Activated CD4-positive, alpha-beta memory T cell treated with anti-CD3 and anti-CD28 coated beads for 36 hours (primary cell): ENCODE measurements at regions not wholly inside any gene's neighbourhood (a gene's known extent, or its start where the extent isn't known, plus 50 kb on each side); places are given as distances from the start of the nearest gene placed in this dataset.

Experiments used
- CTCF ChIA-PET: fragments of 350-600 bp; sonication (Branson Sonifier 250); formaldehyde crosslinking; loops from one replicate; lab custom pipeline; 2021; ENCODE audit warnings: antibody characterized with exemption, inconsistent platforms; lab: Charles Lee
- POLR2A ChIA-PET: fragments of 350-600 bp; sonication (Branson Sonifier 250); formaldehyde crosslinking; loops from one replicate; lab custom pipeline; 2021; ENCODE audit warnings: antibody characterized with exemption; lab: Charles Lee
- DNase-seq: peaks from one replicate; pipeline ENCODE4 v3.0.0-alpha.2; 2020
- H3K27ac Mint-ChIP-seq: one replicate; pipeline ENCODE4 v1.8.0; 2021; ENCODE audit warnings: mixed read lengths
- H3K27me3 Mint-ChIP-seq: one replicate; pipeline ENCODE4 v1.8.0; 2021; ENCODE audit warnings: mixed read lengths
- H3K36me3 Mint-ChIP-seq: one replicate; pipeline ENCODE4 v1.8.0; 2021; ENCODE audit warnings: mixed read lengths
- H3K4me1 Mint-ChIP-seq: one replicate; pipeline ENCODE4 v1.8.0; 2021; ENCODE audit warnings: low read depth, mixed read lengths
- H3K4me3 Mint-ChIP-seq: one replicate; pipeline ENCODE4 v1.8.0; 2021; ENCODE audit warnings: mild to moderate bottlenecking, mixed read lengths
- H3K9me3 Mint-ChIP-seq: one replicate; pipeline ENCODE4 v1.8.0; 2021; ENCODE audit warnings: mixed read lengths
- intact Hi-C: fragments of 100-400 bp; cut with micrococcal nuclease; formaldehyde crosslinking; loops from one replicate; pipeline ENCODE4 v1.15.1; 2023

- intact Hi-C loops, result no loop called here
- Mint-ChIP-seq H3K27ac (no peak overlapping the region), H3K36me3 (peaks cover 1% of the 10 kb centered on the region), H3K4me3 (no peak overlapping the region), H3K27me3 (peaks cover 30% of the 10 kb centered on the region), H3K4me1 (peaks cover 3% of the 10 kb centered on the region), H3K9me3 (peaks cover 8% of the 10 kb centered on the region)
- ChIA-PET CTCF (no interaction called here), POLR2A (no interaction called here)
- DNase-seq, result no peak
Observed at GRCh38 chr7:26013551-26014083, 138.4 kb upstream of the NFE2L3 start.

DNA sequence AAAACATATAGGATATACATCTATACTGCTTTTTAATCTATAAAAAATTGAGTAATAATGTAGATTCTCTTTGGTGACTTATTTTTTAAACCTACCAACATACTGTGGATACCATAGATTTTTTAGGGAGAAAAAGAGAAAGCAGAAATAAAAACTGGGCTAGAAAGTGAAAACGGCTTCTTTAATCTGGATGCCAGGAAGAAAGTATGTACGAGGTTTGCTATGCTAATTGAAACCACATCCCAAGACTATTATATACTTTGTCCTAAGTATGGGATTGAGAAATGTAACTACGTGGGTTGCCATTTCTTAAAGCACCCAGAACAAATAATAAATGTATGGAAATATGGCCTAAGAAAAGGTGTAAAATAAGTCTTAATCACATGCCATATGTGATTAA, 129.0 kb upstream of the NFE2L3 start:
- peaks cover 12% of the 10 kb centered on the region for H3K27me3 Mint-ChIP-seq
- no peak overlapping the region for H3K4me3 Mint-ChIP-seq
- ChIA-PET POLR2A (no interaction called here), CTCF (no interaction called here)
- H3K9me3 Mint-ChIP-seq, result no peaks in the 10 kb centered on the region
- H3K4me1 Mint-ChIP-seq, result no peaks in the 10 kb centered on the region
- H3K36me3 Mint-ChIP-seq, result no peaks in the 10 kb centered on the region
- intact Hi-C loops, result no loop called here
- H3K27ac Mint-ChIP-seq, result no peak overlapping the region
- no peak for DNase-seq

GRCh38 chr7:26029911-26030310, 122.1 kb upstream of the NFE2L3 start:
- no peak for DNase-seq
- H3K27me3 Mint-ChIP-seq, result peaks cover 11% of the 10 kb centered on the region
- H3K4me1 Mint-ChIP-seq, result no peaks in the 10 kb centered on the region
- intact Hi-C loops, result no loop called here
- no peak overlapping the region for H3K4me3 Mint-ChIP-seq
- no peaks in the 10 kb centered on the region for H3K36me3 Mint-ChIP-seq
- no peaks in the 10 kb centered on the region for H3K9me3 Mint-ChIP-seq
- CTCF ChIA-PET, result no interaction called here
- POLR2A ChIA-PET, result no interaction called here
- H3K27ac Mint-ChIP-seq, result no peak overlapping the region

DNA sequence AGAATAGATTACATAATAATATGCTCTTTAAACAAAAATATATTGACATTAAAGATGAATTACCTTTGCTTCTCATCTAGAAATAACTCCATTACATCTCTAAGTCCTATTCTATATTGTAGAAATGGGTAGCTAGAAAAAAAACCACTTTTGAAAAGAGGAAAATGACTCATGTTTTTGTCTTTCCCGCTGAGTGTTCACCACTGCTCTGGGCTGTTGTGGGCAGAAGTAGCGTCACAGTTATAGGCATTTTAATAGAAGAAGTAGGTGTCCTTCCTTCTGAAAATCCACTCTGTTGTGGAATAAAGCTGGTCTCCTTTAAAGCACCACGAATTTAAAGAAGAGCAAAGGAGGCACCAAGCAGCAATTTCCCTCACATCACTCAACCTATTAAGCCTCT, 117.6 kb upstream of the NFE2L3 start:
- no peak for DNase-seq
- H3K4me1 Mint-ChIP-seq, result peaks cover 5% of the 10 kb centered on the region
- CTCF ChIA-PET, result no interaction called here
- H3K27me3 Mint-ChIP-seq, result peaks cover 25% of the 10 kb centered on the region
- H3K27ac Mint-ChIP-seq, result no peak overlapping the region
- H3K9me3 Mint-ChIP-seq, result no peaks in the 10 kb centered on the region
- intact Hi-C loops, result no loop called here
- no peak overlapping the region for H3K4me3 Mint-ChIP-seq
- POLR2A ChIA-PET, result no interaction called here
- no peaks in the 10 kb centered on the region for H3K36me3 Mint-ChIP-seq

DNA sequence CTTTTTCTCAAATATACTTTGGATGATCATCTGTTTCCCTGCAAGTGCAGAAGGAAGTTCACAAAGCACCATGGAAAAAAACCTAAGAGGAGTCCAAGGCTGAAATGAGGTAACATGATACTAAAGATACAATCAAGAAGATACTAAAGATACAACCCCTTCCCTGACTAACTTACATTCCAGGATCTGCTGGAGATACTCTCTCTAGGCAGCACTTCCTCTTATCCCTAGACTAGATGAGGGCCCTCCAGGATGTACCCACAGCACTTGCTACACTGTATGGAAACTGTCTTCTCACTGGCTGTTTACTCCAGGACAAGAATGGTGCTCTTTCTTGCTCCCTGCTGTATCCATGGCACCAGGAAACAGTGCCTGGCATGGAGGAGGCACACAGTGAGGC, 116.4 kb upstream of the NFE2L3 start:
- H3K9me3 Mint-ChIP-seq, result no peaks in the 10 kb centered on the region
- ChIA-PET CTCF (no interaction called here), POLR2A (no interaction called here)
- peaks cover 29% of the 10 kb centered on the region for H3K27me3 Mint-ChIP-seq
- intact Hi-C loops, result no loop called here
- no peak for DNase-seq
- H3K27ac Mint-ChIP-seq, result no peak overlapping the region
- H3K4me3 Mint-ChIP-seq, result no peak overlapping the region
- peaks cover 5% of the 10 kb centered on the region for H3K4me1 Mint-ChIP-seq
- H3K36me3 Mint-ChIP-seq, result no peaks in the 10 kb centered on the region

DNA sequence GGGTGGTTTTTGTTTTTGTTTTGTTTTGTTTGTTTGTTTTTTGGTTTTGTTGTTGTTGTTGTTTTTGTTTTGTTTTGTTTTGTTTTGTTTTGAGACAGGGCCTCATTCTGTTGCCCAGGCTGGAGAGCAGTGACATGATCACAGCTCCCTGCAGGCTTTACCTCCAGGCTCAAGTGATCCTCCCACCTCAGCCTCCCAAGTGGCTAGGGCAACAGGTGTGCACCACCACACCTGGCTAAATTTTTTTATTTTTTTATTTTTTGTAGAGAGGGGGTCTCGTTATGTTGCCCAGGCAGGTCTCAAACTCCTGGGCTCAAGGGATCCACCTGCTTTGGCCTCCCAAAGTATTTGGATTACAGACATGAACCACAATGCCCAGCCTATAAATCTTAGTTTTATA, 115.9 kb upstream of the NFE2L3 start:
- H3K9me3 Mint-ChIP-seq, result no peaks in the 10 kb centered on the region
- H3K36me3 Mint-ChIP-seq, result no peaks in the 10 kb centered on the region
- ChIA-PET CTCF (no interaction called here), POLR2A (no interaction called here)
- no peak overlapping the region for H3K27ac Mint-ChIP-seq
- H3K4me3 Mint-ChIP-seq, result no peak overlapping the region
- peaks cover 29% of the 10 kb centered on the region for H3K27me3 Mint-ChIP-seq
- peaks cover 5% of the 10 kb centered on the region for H3K4me1 Mint-ChIP-seq
- intact Hi-C loops, result no loop called here
- no peak for DNase-seq

DNA sequence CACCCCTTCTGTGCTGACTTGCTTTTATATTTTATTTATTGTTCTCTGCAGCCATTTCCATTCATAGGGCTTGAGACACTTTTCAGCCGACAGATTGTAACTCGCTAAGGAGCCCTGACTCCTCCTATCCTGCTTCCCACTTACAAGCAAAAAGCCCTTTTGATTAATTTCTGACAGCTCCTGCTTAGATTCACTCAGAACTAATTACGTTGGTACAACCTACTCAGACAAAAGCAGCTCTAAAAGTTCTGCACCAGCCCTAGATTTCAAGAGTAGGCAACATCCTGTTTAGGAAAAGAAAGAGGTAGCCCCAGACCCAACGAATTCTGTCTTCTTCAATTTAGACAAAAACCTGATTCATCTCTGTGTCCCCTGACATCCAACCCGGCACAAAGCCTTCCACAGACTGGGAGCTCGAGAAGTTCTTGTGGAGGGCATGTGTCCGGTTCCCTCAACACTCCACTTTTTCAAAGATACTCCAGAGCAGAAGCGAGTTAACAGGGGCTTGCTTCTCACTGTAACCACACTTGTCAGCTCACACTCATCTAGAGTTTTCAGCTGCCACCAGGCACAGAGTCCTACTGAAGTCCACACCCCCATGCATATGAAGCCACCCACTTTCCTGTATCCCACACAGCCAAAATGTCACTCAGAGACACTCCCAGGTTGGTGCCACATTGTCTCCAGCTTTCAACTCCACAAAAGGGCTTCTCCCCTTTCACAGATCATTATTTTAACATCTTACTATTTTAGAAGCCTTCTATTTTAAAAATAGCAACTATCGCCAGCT, 113.6 kb upstream of the NFE2L3 start:
- intact Hi-C loops, result no loop called here
- no peak for DNase-seq
- no peak overlapping the region for H3K27ac Mint-ChIP-seq
- POLR2A ChIA-PET, result no interaction called here
- H3K27me3 Mint-ChIP-seq, result peaks cover 27% of the 10 kb centered on the region
- no peaks in the 10 kb centered on the region for H3K9me3 Mint-ChIP-seq
- no peaks in the 10 kb centered on the region for H3K36me3 Mint-ChIP-seq
- peaks cover 5% of the 10 kb centered on the region for H3K4me1 Mint-ChIP-seq
- CTCF ChIA-PET, result interaction anchor here (0.8 to 1.2 kb wide), 4 partner anchors 48 to 326 kb away, joined by 3 read pairs; no protein-coding TSS in a partner anchor
- no peak overlapping the region for H3K4me3 Mint-ChIP-seq

GRCh38 chr7:26040085-26040484, 111.9 kb upstream of the NFE2L3 start:
- Mint-ChIP-seq H3K27me3 (peaks cover 29% of the 10 kb centered on the region), H3K27ac (no peak overlapping the region), H3K9me3 (no peaks in the 10 kb centered on the region), H3K4me1 (peaks cover 5% of the 10 kb centered on the region), H3K36me3 (no peaks in the 10 kb centered on the region), H3K4me3 (no peak overlapping the region)
- ChIA-PET POLR2A (no interaction called here), CTCF (no interaction called here)
- no peak for DNase-seq
- intact Hi-C loops, result no loop called here

DNA sequence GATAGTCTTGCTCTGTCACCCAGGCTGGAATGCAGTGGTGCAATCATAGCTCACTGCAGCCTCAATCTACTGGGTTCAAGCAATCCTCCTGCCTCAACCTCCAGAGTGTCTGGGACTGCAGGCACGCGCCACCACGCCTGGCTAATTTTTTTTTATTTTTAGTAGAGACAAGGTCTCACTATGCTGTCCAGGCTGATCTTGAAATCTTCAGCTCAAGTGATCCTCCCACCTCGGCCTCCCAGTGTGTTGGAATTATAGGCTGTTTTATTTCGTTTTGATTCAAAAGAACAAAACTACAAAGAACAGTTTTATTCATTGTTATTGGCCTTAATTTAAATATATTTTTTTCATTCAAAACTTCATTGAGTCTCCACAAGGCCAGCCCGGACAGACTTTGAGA, 109.8 kb upstream of the NFE2L3 start:
- no peak overlapping the region for H3K27ac Mint-ChIP-seq
- H3K27me3 Mint-ChIP-seq, result peaks cover 20% of the 10 kb centered on the region
- CTCF ChIA-PET, result no interaction called here

DNA sequence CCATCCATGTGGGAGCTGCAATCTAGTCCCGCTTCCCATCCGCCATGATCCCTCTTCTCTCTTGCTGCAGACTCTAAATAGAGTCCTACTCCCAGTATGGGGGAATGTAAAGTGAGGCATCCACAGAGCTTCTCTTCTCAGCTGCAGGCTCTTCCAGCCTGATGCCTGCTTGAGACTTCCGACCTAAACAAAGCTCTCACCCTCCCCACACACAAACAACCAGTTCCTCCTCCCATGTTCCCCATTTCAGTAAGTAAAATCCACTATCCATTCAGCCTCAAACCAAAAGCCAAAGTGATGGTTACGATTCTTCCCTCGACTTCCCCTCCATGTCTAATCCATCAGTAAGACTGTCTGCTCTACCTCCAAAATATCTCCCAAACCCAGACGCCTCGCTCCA, 108.2 kb upstream of the NFE2L3 start:
- CTCF ChIA-PET, result no interaction called here
- Mint-ChIP-seq H3K27ac (no peak overlapping the region), H3K36me3 (no peaks in the 10 kb centered on the region), H3K4me1 (peaks cover under 1% of the 10 kb centered on the region), H3K27me3 (peaks cover 12% of the 10 kb centered on the region), H3K9me3 (no peaks in the 10 kb centered on the region), H3K4me3 (no peak overlapping the region)
- POLR2A ChIA-PET, result no interaction called here
- DNase-seq, result no peak
- intact Hi-C loops, result no loop called here

More for the DNA sequence above, 109.8 kb upstream of the NFE2L3 start:
- POLR2A ChIA-PET, result no interaction called here
- no peak for DNase-seq
- Mint-ChIP-seq H3K9me3 (no peaks in the 10 kb centered on the region), H3K4me3 (no peak overlapping the region), H3K36me3 (no peaks in the 10 kb centered on the region), H3K4me1 (peaks cover 5% of the 10 kb centered on the region)
- intact Hi-C loops, result no loop called here

GRCh38 chr7:26044320-26044719, 107.7 kb upstream of the NFE2L3 start:
- Mint-ChIP-seq H3K27me3 (peaks cover 14% of the 10 kb centered on the region), H3K4me3 (no peak overlapping the region), H3K36me3 (no peaks in the 10 kb centered on the region), H3K27ac (no peak overlapping the region), H3K4me1 (no peaks in the 10 kb centered on the region), H3K9me3 (no peaks in the 10 kb centered on the region)
- ChIA-PET CTCF (no interaction called here), POLR2A (no interaction called here)
- intact Hi-C loops, result no loop called here
- no peak for DNase-seq

- H3K27ac Mint-ChIP-seq, result no peak overlapping the region
Observed at GRCh38 chr7:26046150-26046549, 105.8 kb upstream of the NFE2L3 start.

DNA sequence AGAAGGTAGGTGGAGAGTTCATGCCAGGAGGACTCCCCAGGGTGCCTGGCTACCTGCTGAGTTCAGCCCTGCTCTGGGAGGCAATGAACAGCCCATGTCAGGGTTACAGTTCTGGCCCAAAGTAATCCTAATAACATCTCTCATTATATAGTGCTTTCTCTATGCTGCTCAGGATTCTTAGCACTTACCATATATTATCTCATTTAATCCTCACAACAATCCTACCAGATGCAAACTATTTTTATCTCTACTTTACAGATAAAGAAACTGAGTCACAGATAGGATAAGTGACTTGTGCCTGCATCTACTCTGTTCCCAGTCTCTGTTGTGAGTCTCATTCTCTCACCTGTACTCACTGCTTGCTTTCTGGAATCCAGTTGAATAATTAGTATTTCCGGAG, 105.1 kb upstream of the NFE2L3 start:
- CTCF ChIA-PET, result no interaction called here
- peaks cover 20% of the 10 kb centered on the region for H3K27me3 Mint-ChIP-seq
- H3K27ac Mint-ChIP-seq, result no peak overlapping the region
- H3K36me3 Mint-ChIP-seq, result no peaks in the 10 kb centered on the region
- DNase-seq, result no peak
- POLR2A ChIA-PET, result no interaction called here
- H3K4me3 Mint-ChIP-seq, result no peak overlapping the region
- intact Hi-C loops, result no loop called here
- no peaks in the 10 kb centered on the region for H3K9me3 Mint-ChIP-seq
- H3K4me1 Mint-ChIP-seq, result no peaks in the 10 kb centered on the region

More at GRCh38 chr7:26046150-26046549, 105.8 kb upstream of the NFE2L3 start:
- H3K9me3 Mint-ChIP-seq, result no peaks in the 10 kb centered on the region
- no peaks in the 10 kb centered on the region for H3K36me3 Mint-ChIP-seq
- CTCF ChIA-PET, result interaction anchor here (0.6 kb wide), 1 partner anchor 12 kb away, joined by 3 read pairs; no protein-coding TSS in a partner anchor
- no peak overlapping the region for H3K4me3 Mint-ChIP-seq
- POLR2A ChIA-PET, result no interaction called here
- DNase-seq, result no peak
- H3K27me3 Mint-ChIP-seq, result peaks cover 18% of the 10 kb centered on the region
- H3K4me1 Mint-ChIP-seq, result no peaks in the 10 kb centered on the region
- intact Hi-C loops, result no loop called here
